ENCODE measurements at regions not wholly inside any gene's neighbourhood (a gene's known extent, or its start where the extent isn't known, plus 50 kb on each side); places are given as distances from the start of the nearest gene placed in this dataset.
"Not testable (repeated sequence)": the region's sequence is repeated elsewhere in the genome, so short reads cannot be mapped to it uniquely, and the experiment has no call there.

DNA sequence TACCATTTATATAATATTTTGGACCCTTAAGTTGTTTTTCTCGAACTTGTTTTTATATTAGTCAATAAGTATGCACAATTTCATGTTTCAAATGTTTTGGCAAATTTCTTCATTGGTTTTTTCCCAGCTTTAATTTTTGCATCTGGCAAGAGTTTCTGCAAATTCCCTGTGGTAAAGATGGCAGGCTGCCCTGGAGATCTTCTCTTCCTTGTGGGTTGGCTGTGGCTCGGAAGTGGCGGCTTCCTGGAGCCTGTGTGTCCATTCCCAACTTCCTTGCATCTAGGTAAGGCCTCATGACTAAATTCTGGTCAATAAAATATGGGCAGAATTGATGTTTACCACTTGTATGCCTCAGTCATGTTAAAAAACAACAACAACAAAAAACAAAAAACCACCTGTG lies 818.6 kb downstream of the EPHA4 start:
- DNase-seq (ENCODE audit: low read depth) = no peak
- TF ChIP-seq, protein P1, sequence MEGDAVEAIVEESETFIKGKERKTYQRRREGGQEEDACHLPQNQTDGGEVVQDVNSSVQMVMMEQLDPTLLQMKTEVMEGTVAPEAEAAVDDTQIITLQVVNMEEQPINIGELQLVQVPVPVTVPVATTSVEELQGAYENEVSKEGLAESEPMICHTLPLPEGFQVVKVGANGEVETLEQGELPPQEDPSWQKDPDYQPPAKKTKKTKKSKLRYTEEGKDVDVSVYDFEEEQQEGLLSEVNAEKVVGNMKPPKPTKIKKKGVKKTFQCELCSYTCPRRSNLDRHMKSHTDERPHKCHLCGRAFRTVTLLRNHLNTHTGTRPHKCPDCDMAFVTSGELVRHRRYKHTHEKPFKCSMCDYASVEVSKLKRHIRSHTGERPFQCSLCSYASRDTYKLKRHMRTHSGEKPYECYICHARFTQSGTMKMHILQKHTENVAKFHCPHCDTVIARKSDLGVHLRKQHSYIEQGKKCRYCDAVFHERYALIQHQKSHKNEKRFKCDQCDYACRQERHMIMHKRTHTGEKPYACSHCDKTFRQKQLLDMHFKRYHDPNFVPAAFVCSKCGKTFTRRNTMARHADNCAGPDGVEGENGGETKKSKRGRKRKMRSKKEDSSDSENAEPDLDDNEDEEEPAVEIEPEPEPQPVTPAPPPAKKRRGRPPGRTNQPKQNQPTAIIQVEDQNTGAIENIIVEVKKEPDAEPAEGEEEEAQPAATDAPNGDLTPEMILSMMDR (conservative IDR thresholded peaks at IDR 0.05; ENCODE audit: low read depth, low read length) = no peak
- H3K4me3 ChIP-seq (ENCODE audit: low read depth, low read length) = no peak overlapping the region

DNA sequence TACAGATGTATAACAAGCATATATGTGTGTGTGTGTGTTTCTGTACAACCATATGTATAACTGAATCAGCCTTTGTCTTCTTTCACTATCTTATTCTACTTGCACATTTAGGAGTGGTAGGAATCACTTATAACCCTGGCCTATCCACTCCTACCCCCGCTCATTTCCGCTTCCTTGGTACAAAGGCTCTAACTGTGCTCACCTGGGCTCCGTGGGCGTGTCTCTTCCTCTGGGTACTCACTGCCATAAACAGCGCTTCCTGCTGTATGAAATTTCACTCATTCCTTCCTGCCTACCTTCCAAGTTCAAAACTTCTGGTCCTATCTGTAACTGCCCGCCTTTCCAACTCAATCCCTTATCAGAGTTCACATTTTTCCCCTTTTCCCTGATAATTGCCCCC lies 815.5 kb downstream of the EPHA4 start:
- TF ChIP-seq, protein P1 (conservative IDR thresholded peaks at IDR 0.05; ENCODE audit: low read depth, low read length) = no peak
- H3K4me3 ChIP-seq (ENCODE audit: low read depth, low read length) = no peak overlapping the region
- no peak for DNase-seq (ENCODE audit: low read depth)

DNA sequence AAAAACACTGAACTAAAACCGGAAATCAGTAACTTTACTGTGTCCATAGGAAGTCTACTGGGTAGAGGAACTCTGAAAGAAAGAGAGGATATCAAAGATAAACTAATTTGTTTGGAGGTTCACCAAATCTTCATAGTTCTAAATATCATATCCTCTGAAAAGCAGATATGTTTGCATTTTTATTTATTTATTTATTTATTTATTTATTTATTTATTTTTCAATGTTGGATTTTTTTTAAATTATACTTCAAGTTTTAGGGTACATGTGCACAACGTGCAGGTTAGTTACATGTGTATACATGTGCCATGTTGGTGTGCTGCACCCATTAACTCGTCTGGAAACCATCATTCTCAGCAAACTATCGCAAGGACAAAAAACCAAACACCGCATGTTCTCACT lies 813.7 kb downstream of the EPHA4 start:
- not testable (repeated sequence) for DNase-seq (ENCODE audit: low read depth); H3K4me3 ChIP-seq (ENCODE audit: low read depth, low read length)

DNA sequence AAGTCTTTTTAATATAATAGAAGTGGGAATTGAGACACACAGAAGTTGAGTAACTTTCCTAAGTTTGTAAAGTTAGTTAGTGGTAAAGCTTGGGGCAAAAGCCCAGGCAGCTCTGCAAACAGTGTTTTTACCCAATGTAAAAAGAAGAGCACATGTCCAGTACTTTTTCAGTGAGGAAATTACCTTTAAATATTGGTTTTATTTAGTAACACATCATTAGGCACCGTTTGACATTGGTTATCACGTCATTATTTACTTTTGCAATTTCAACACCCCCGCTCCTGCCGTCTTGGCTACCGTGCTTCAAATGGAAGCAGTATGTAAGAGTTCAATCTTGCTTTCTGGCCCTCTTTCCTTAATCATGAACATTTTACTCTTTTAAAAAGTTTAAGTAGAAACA lies 807.9 kb downstream of the EPHA4 start:
- H3K4me3 ChIP-seq (ENCODE audit: low read depth, low read length) = no peak overlapping the region
- TF ChIP-seq, protein P1 (conservative IDR thresholded peaks at IDR 0.05; ENCODE audit: low read depth, low read length) = no peak
- no peak for DNase-seq (ENCODE audit: low read depth)

DNA sequence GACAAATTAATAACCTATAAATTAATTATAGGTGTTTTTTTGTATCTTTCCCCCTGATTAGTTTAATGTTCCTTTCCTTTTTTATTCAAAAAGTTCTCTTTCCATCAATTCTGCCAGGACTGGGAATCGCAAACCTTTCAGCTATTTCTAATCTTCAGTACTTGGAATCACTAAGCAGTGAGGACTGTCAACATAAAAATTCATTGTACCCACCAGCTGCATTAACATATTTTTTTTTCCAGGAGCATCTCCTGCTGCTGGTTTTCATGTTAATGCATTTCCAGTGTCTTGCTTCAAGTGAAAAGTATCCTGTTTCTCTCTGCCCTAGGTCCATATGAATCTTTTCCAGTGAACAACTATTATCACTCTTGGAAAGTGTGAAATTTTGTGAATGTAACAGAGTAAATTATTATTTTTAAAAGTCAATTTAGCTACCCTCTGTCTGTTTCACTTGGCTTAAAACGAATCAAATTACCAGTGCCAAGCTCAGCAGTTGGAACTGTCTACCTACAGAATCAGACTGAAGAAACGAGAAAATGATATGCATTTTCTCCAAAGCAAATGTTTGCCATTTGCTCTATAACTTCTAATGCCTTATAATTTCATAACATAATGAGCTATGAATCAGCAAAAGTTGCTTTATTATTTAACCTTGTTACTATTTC lies 804.4 kb downstream of the EPHA4 start:
- TF ChIP-seq, protein P1 (conservative IDR thresholded peaks at IDR 0.05; ENCODE audit: low read depth, low read length) = no peak
- no peak overlapping the region for H3K4me3 ChIP-seq (ENCODE audit: low read depth, low read length)
- no peak for DNase-seq (ENCODE audit: low read depth)

DNA sequence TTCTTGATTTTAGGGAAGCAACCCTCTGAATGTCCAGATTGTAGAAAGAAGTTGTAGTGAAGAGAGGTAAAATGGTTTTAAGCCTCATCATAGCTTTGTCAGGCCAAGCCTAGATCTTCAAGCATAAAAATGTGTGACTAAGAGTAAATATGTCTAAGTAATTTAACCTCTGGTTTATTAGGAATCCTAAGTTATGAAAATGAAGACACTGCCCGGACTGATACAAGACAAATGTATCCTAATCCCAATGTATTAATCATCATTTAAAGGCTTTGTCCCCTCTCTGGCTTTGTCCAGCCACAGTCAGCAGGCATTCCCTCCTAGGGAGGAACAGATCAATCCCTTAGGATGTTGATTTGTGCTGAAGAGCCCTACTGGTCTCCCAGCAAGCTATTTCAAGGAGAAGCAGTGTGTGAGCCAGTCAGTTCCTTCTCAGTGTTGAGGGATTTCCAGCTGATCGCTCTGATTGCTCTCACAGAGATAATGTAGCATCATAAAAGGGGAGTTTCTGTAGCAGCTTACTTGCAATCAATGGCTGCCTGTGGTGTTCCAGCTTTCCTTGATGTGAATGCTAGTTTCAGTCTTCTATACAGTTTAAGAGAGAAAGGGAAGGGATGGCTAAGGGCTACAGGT lies 796.1 kb downstream of the EPHA4 start:
- H3K4me3 ChIP-seq (ENCODE audit: low read depth, low read length) = no peak overlapping the region
- TF ChIP-seq, protein P1 (conservative IDR thresholded peaks at IDR 0.05; ENCODE audit: low read depth, low read length) = no peak
- DNase-seq (ENCODE audit: low read depth) = no peak

DNA sequence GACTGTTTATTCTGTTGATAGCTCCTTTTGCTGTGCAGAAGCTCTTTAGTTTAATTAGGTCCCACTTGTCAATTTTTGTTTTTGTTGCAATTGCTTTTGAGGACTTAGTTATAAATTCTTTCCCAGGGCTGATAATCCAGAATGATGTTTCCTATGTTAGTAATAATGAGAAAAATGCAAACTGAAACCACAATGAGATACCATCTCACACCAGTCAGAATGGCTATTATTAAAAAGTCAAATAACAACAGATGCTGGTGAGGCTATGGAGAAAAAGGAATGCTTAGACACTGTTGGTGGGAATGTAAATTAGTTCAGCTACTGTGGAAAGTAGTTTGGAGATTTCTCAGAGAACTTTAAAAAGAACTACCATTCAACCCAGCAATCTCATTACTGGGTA lies 793.0 kb downstream of the EPHA4 start:
- not testable (repeated sequence) for H3K4me3 ChIP-seq (ENCODE audit: low read depth, low read length); DNase-seq (ENCODE audit: low read depth)

DNA sequence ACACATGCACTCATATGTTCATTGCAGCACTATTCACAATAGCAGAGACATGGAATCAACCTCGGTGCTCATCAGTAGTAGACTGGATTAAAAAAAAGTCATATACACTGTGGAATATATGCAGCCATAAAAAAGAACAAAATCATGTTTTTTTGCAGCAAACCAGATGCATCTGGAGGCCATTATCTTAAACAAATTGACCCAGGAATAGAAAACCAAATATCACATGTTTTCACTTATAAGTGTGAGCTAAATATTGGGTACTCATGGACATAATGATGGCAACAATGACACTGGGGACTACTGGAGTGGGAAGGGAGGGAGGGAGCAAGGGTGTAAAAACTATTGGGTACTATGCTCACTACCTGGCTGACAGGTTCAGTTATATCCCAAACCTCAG lies 792.6 kb downstream of the EPHA4 start:
- H3K4me3 ChIP-seq (ENCODE audit: low read depth, low read length) = no peak overlapping the region
- TF ChIP-seq, protein P1 (conservative IDR thresholded peaks at IDR 0.05; ENCODE audit: low read depth, low read length) = no peak
- no peak for DNase-seq (ENCODE audit: low read depth)
